GM20000 (cell line): ENCODE measurements at regions not wholly inside any gene's neighbourhood (a gene's known extent, or its start where the extent isn't known, plus 50 kb on each side); places are given as distances from the start of the nearest gene placed in this dataset.

Experiments used
- DNase-seq: peaks from one replicate; pipeline ENCODE4 v3.0.0; 2012; ENCODE audit warnings: low spot score
- TF ChIP-seq, protein P1 (sequence below): IDR thresholded peaks from 2 replicates; pipeline ENCODE4 v1.5.1; 2012; ENCODE audit warnings: mild to moderate bottlenecking, control low read depth; ENCODE audit errors: extremely low read depth, missing control alignments

GRCh38 chr1:221053889-221054288 is 174.6 kb downstream of the HLX start:
- no peak for DNase-seq
- TF ChIP-seq, protein P1, sequence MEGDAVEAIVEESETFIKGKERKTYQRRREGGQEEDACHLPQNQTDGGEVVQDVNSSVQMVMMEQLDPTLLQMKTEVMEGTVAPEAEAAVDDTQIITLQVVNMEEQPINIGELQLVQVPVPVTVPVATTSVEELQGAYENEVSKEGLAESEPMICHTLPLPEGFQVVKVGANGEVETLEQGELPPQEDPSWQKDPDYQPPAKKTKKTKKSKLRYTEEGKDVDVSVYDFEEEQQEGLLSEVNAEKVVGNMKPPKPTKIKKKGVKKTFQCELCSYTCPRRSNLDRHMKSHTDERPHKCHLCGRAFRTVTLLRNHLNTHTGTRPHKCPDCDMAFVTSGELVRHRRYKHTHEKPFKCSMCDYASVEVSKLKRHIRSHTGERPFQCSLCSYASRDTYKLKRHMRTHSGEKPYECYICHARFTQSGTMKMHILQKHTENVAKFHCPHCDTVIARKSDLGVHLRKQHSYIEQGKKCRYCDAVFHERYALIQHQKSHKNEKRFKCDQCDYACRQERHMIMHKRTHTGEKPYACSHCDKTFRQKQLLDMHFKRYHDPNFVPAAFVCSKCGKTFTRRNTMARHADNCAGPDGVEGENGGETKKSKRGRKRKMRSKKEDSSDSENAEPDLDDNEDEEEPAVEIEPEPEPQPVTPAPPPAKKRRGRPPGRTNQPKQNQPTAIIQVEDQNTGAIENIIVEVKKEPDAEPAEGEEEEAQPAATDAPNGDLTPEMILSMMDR = no peak

DNA sequence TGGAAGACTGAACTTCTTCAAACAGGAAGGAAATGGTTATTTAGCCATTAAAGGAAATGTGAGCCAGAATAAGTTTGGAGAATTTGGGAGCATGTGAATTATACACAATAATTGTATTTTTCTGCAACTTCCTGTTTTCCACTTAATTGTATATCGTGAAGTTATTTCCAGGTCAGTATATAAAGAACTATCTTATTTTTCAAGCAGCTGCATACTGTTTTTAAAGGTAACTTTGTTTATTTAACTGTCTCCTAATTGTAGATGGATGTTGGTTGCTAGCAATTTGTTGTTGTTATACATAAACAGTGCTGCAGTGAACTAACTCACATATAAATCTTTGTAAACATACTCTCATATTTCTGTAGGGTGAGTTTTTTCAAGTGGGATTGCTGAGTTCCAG is 180.3 kb downstream of the HLX start:
- DNase-seq = no peak
- TF ChIP-seq, protein P1 = no peak

DNA sequence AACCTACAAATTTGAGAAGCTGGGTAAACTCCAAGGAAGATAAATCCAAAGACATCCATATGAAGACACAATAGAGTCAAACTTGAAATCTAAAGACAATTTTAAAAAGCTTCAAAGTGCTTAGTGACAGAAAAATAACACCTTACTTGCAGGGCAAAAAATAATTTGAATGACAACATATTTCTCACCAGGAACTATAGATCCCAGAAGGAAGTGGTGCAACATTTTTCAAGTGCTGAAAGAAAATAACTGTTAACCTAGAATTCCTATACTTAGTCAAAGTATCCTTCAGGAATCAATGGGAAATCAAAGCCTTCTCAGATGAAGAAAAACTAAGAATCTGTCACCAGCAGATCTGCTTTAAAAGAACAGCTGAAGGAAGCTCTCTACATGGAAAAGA is 184.4 kb downstream of the HLX start:
- TF ChIP-seq, protein P1 = no peak

DNA sequence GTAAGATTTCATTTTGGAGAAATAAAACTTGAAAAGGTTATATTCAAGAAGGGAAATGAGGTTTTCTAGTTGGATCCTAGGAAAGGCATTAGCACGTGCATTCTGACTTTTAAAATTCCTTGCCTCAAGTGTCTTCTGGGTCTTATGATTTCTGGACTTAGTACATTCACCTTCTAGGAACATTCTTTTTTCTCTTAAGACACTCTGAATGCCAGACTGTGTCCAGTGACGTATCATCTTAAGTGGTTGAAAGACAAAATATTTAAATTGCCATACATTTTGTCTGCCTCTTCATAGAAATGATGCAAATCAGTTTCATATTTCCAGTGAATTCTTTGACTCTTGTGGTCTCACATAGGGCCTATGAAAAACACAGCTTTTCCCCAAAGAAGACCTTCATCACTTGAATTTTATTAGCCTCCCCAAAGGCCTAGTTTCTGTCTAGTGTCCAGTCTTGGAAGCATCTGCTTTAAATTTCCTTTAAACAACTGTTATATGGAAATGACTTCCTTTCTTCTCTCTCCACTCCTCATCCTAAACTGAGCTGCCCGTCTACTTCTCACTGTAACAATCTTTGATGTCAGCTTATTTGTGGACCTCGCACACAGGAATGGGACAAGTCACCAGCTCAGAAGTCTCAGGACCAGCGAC is 187.2 kb downstream of the HLX start:
- TF ChIP-seq, protein P1 = no peak

More for the DNA sequence above, 184.4 kb downstream of the HLX start:
- DNase-seq = no peak

DNA sequence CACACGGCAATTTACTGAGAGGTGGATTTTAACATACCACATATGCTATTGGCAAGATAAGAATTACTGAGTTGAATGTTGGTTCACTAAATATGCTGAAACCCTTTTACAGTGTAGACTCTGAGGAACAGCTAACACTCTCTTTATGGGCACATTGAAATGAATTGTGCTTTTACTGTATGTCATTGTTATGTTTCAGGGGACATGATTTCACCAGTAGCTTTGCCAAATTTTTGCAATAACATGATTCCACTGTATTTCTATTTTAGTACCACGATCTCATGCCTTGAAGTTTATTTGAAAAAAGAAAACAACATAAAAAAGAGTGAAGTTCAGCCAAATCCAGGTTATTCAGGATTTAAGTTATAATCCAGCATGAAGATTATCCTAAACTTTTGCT is 188.5 kb downstream of the HLX start:
- DNase-seq = no peak
- TF ChIP-seq, protein P1 = no peak

More for the DNA sequence above, 187.2 kb downstream of the HLX start:
- DNase-seq = no peak

- TF ChIP-seq, protein P1 = no peak
- peak; percentile 55 for DNase-seq
Measured at GRCh38 chr1:221069178-221069903, 190.1 kb downstream of the HLX start.

GRCh38 chr1:221069986-221070385 is 190.7 kb downstream of the HLX start:
- DNase-seq = no peak

More at GRCh38 chr1:221069986-221070385, 190.7 kb downstream of the HLX start:
- TF ChIP-seq, protein P1 = no peak
